K562 (cell line): ENCODE measurements at regions not wholly inside any gene's neighbourhood (a gene's known extent, or its start where the extent isn't known, plus 50 kb on each side); places are given as distances from the start of the nearest gene placed in this dataset.

Source experiments
- ATAC-seq: fragments of 200-7000 bp; cut with Tn5 transposase; 3 replicates; pipeline ENCODE4 v1.9.1; 2020; ENCODE audit warnings: moderate library complexity
- BruUV-seq: library from RNA; stranded (reverse); fragments of 400-500 nt; replicated peaks from 2 replicates; lab custom pipeline; 2021; lab: Mats Ljungman, UMichigan
- CTCF ChIA-PET: fragments of 300-600 bp; formaldehyde crosslinking; extraction: SDS; loops from one replicate; lab custom pipeline; 2021; ENCODE audit warnings: low intra/inter-chr PET ratio; lab: Yijun Ruan, JAX
- POLR2A ChIA-PET: fragments of 300-600, 350-650 bp; sonication (Branson Sonifier 250); formaldehyde crosslinking; extraction: SDS; loops from one replicate; lab custom pipeline; 2021; ENCODE audit warnings: antibody characterized with exemption, inconsistent platforms; lab: Yijun Ruan, JAX
- DNase-seq, 4 experiments: peaks; one replicate each; pipeline versions ENCODE4 v3.0.0 to v3.0.0-alpha.2; 2011 to 2018; ENCODE audit warnings: low spot score in 3 of 4, mixed read lengths in 3 of 4; ENCODE audit errors: extremely low read depth in 1 of 4
- FAIRE-seq: peaks from 2 replicates; lab custom pipeline; 2011; peaks lifted over from hg19 to GRCh38; lab: Jason Lieb, UNC
- H2AFZ ChIP-seq: 2 replicates; pipeline ENCODE4 v1.6.0; 2011; ENCODE audit warnings: low read depth, low read length, control low read depth, inconsistent platforms
- H3K27ac ChIP-seq: fragments of 200-600 bp; 3 replicates; pipeline ENCODE4 v1.8.0; 2011; ENCODE audit warnings: low read depth, mild to moderate bottlenecking, control low read depth, inconsistent platforms, low read length, moderate library complexity, mixed read lengths; ENCODE audit errors: extremely low read depth
- H3K27me3 ChIP-seq, 2 experiments: fragments of 300-600 bp in 1 of 2; 2 replicates in 1 of 2; 3 replicates in 1 of 2; pipeline versions ENCODE4 v1.6.0 to v1.8.0; 2011; ENCODE audit warnings: inconsistent platforms in 2 of 2, low read length in 2 of 2, mild to moderate bottlenecking in 1 of 2, mixed read lengths in 1 of 2, moderate library complexity in 1 of 2; ENCODE audit not compliant: control insufficient read depth in 2 of 2, insufficient read depth in 2 of 2
- H3K36me3 ChIP-seq: fragments of 300-600 bp; 3 replicates; pipeline ENCODE4 v1.8.0; 2011; ENCODE audit warnings: mild to moderate bottlenecking, low read length, inconsistent platforms; ENCODE audit not compliant: control insufficient read depth, insufficient read depth
- H3K4me1 ChIP-seq, 2 experiments: fragments of 200-600 bp in 1 of 2; replicated peaks in 1 of 2; 2 replicates in 1 of 2; 3 replicates in 1 of 2; pipeline versions ENCODE4 v1.5.1 to v1.8.0; 2011; ENCODE audit warnings: inconsistent platforms in 2 of 2, low read length in 2 of 2, mild to moderate bottlenecking in 1 of 2, mixed read lengths in 1 of 2, moderate library complexity in 1 of 2; ENCODE audit not compliant: control insufficient read depth in 2 of 2, insufficient read depth in 2 of 2
- H3K4me2 ChIP-seq: 2 replicates; pipeline ENCODE4 v1.6.1; 2011; ENCODE audit warnings: low read length, control low read depth, inconsistent platforms, mixed read lengths; ENCODE audit not compliant: insufficient read depth
- H3K4me3 ChIP-seq: fragments of 200-600 bp; sonication (generic), shearing (Covaris generic); 2 replicates; pipeline ENCODE4 v1.5.1; 2016; ENCODE audit warnings: control low read depth, inconsistent platforms
- H3K79me2 ChIP-seq: fragments of 200-600 bp; 3 replicates; pipeline ENCODE4 v1.8.0; 2011; ENCODE audit warnings: low read length, inconsistent platforms; ENCODE audit not compliant: control insufficient read depth, insufficient read depth
- H3K9ac ChIP-seq, 2 experiments: 2 replicates each; pipeline versions ENCODE4 v1.6.0 to v1.6.1; 2011; ENCODE audit warnings: low read depth in 2 of 2, low read length in 2 of 2, control low read depth in 1 of 2, inconsistent platforms in 1 of 2, mild to moderate bottlenecking in 1 of 2, mixed read lengths in 1 of 2; ENCODE audit not compliant: insufficient read depth in 1 of 2
- H3K9me1 ChIP-seq: one replicate; pipeline ENCODE4 v1.6.0; 2011; ENCODE audit warnings: inconsistent platforms, mild to moderate bottlenecking, low read length, moderate library complexity; ENCODE audit not compliant: control insufficient read depth, insufficient read depth
- H3K9me3 ChIP-seq: replicated peaks from 2 replicates; pipeline ENCODE4 v1.5.1; 2011; ENCODE audit warnings: low read depth, low read length, inconsistent platforms; ENCODE audit not compliant: control insufficient read depth, insufficient read depth
- H4K20me1 ChIP-seq: replicated peaks from 2 replicates; pipeline ENCODE4 v1.6.1; 2011; ENCODE audit warnings: low read length, inconsistent platforms, mixed read lengths; ENCODE audit not compliant: control insufficient read depth, insufficient read depth
- FOXA3 ChIP-seq, 2 experiments: fragments of 450-650 bp in 1 of 2; sonication (generic) in 1 of 2; formaldehyde crosslinking; IDR thresholded peaks in 1 of 2; conservative IDR thresholded peaks in 1 of 2; 2 replicates each; pipeline versions ENCODE4 v1.4.0 to v1.8.0; 2020 to 2022; ENCODE audit warnings: mild to moderate bottlenecking in 2 of 2, missing genetic modification reagents in 1 of 2
- KLF16 ChIP-seq: IDR thresholded peaks from 2 replicates; pipeline ENCODE4 v1.6.1; 2016; ENCODE audit warnings: antibody characterized with exemption
- RHOXF2B ChIP-seq: fragments of 250-450 bp; sonication (Bioruptor Pico); conservative IDR thresholded peaks from 2 replicates; pipeline ENCODE4 v1.5.1; 2021
- SMARCA5 ChIP-seq: fragments of 450-650 bp; IDR thresholded peaks from 2 replicates; pipeline ENCODE4 v1.6.1; 2016
- STAT5B ChIP-seq: fragments of 250-450 bp; sonication (Bioruptor Pico); IDR thresholded peaks from 2 replicates; pipeline ENCODE4 v1.8.0; 2021; ENCODE audit warnings: mild to moderate bottlenecking, inconsistent platforms
- U2AF1 ChIP-seq: fragments of 200-400 bp; formaldehyde crosslinking; optimal IDR thresholded peaks from 2 replicates; pipeline ENCODE3; 2017; ENCODE audit warnings: mild to moderate bottlenecking, low read depth, low read length, moderate library complexity
- ZNF57 ChIP-seq: fragments of 450-650 bp; formaldehyde crosslinking; IDR thresholded peaks from 2 replicates; pipeline ENCODE4 v1.4.0; 2020; ENCODE audit warnings: mild to moderate bottlenecking, moderate library complexity
- WGBS: fragments of 100-300 bp; shearing (Covaris generic); methylation state at CpG from one replicate; pipeline ENCODE4 v1.1.6; 2016; ENCODE audit warnings: low coverage, mixed read lengths; ENCODE audit not compliant: insufficient coverage; ENCODE audit errors: missing lambda C conversion rate; 5-methylcytosine and 5-hydroxymethylcytosine counted together
- in situ Hi-C: fragments of 300-500 bp; cut with MboI; formaldehyde crosslinking; loops from 4 replicates; pipeline ENCODE4 v1.15.0; 2018; ENCODE audit warnings: inconsistent platforms, mixed read lengths
- intact Hi-C: fragments of 100-400 bp; cut with micrococcal nuclease; formaldehyde crosslinking; loops from 2 replicates; pipeline ENCODE4 v1.14.2; 2022
- TF ChIP-seq, protein P1 (sequence below), 3 experiments: IDR thresholded peaks in 2 of 3; conservative IDR thresholded peaks in 1 of 3; 2 replicates each; pipeline ENCODE4 v1.5.1; 2011 to 2012; ENCODE audit warnings: low read length in 3 of 3, mild to moderate bottlenecking in 3 of 3, control low read depth in 2 of 3, improper control_type of control experiment in 1 of 3, inconsistent platforms in 1 of 3, low read depth in 1 of 3, mixed read lengths in 1 of 3, moderate library complexity in 1 of 3; ENCODE audit not compliant: insufficient read depth in 2 of 3
- TF ChIP-seq, protein P2 (sequence below): fragments of 250-450 bp; sonication (Bioruptor Pico); IDR thresholded peaks from 2 replicates; pipeline ENCODE4 v1.8.0; 2021; ENCODE audit warnings: moderate library complexity, mild to moderate bottlenecking, inconsistent platforms

DNA sequence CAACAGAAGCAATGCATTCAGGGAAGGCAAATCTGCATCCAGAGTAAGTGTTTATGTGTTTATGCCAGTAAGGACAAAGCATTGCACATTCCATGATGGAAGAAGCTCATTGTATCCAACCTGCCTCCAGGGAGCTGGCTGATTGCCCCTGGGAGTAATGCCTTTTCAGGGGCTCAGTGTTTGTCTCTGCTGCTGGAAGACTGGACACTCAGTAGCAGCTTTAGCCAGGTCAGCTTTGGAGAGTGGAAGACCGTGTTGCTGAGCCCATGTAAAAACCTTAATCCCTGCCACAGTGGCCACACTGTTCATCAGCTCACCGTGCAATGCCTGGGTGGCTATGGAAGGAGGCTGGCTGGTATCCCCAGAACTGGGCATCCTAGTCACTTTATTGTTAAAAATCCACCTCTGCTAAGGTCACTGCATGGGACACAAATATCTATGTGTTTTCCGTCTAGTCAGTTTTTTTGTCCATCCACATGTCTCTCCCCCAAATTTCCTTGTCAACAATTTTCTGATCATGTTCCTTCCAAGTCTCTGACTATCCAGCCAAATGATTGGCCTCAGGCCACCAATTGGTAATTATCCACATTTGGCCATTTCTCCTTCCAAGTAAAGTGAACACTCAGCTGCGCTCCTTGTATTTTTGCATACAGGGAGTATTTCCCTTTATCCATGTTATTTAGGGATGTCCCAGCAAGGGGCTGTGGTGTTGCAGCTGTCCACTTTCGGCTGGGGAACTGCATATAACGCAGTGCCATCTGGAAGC is 2044.5 kb upstream of the AGA start:
- in situ Hi-C loops, result no loop called here
- CTCF ChIA-PET, result no interaction called here
- ATAC-seq, result no peak
- Histone ChIP-seq H3K4me3 (no peak overlapping the region), H3K9me1 (no peaks in the 10 kb centered on the region), H3K27ac (no peak overlapping the region), H4K20me1 (no peaks in the 10 kb centered on the region), H3K4me1 (no peaks in the 10 kb centered on the region), H3K27me3 (no peaks in the 10 kb centered on the region), H3K9me3 (no peaks in the 10 kb centered on the region), H2AFZ (no peak overlapping the region), H3K9ac (no peak overlapping the region), H3K4me2 (no peak overlapping the region), H3K36me3 (no peaks in the 10 kb centered on the region), H3K79me2 (no peaks in the 10 kb centered on the region)
- FAIRE-seq, result no peak
- POLR2A ChIA-PET, result no interaction called here
- intact Hi-C loops, result no loop called here
- no TSS peak for BruUV-seq
- no peak for DNase-seq
- 0% methylated on average over 6 of the region's 6 CpGs for WGBS
- TF ChIP-seq SMARCA5, result no peak
- TF ChIP-seq RHOXF2B, result no peak
- no peak for TF ChIP-seq ZNF57 (CRISPR knock-in tag)
- TF ChIP-seq, protein P1, sequence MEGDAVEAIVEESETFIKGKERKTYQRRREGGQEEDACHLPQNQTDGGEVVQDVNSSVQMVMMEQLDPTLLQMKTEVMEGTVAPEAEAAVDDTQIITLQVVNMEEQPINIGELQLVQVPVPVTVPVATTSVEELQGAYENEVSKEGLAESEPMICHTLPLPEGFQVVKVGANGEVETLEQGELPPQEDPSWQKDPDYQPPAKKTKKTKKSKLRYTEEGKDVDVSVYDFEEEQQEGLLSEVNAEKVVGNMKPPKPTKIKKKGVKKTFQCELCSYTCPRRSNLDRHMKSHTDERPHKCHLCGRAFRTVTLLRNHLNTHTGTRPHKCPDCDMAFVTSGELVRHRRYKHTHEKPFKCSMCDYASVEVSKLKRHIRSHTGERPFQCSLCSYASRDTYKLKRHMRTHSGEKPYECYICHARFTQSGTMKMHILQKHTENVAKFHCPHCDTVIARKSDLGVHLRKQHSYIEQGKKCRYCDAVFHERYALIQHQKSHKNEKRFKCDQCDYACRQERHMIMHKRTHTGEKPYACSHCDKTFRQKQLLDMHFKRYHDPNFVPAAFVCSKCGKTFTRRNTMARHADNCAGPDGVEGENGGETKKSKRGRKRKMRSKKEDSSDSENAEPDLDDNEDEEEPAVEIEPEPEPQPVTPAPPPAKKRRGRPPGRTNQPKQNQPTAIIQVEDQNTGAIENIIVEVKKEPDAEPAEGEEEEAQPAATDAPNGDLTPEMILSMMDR (IDR thresholded peaks at IDR 0.05 in 2 of 3, conservative IDR thresholded peaks at IDR 0.05 in 1 of 3; ENCODE audit: insufficient read depth in 2 of 3, low read depth in 1 of 3, low read length in 3 of 3), result no peak
- no peak for TF ChIP-seq STAT5B (CRISPR knock-in tag)
- no peak for TF ChIP-seq KLF16
- no peak for TF ChIP-seq FOXA3 (CRISPR knock-in tag; conservative IDR thresholded peaks at IDR 0.05 in 1 of 2, IDR thresholded peaks at IDR 0.05 in 1 of 2)
- no peak for TF ChIP-seq U2AF1
- TF ChIP-seq, protein P2, sequence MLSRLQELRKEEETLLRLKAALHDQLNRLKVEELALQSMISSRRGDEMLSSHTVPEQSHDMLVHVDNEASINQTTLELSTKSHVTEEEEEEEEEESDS (CRISPR knock-in tag), result no peak
